A549 (cell line): ENCODE measurements at regions not wholly inside any gene's neighbourhood (a gene's known extent, or its start where the extent isn't known, plus 50 kb on each side); places are given as distances from the start of the nearest gene placed in this dataset.

Experiments used
- CEBPB ChIP-seq, 2 experiments: fragments of >200 bp in 1 of 2; sonication (Bioruptor Twin) in 1 of 2; formaldehyde crosslinking in 1 of 2; IDR thresholded peaks; 2 replicates each; pipeline ENCODE4 v1.6.1; 2012 to 2016
- CTCF ChIP-seq: fragments of >200 bp; sonication (Bioruptor Twin); formaldehyde crosslinking; IDR thresholded peaks from 3 replicates; pipeline ENCODE4 v1.5.1; 2016
- ELK1 ChIP-seq: fragments of 150-350 bp; IDR thresholded peaks from 2 replicates; pipeline ENCODE4 v1.6.1; 2014; ENCODE audit warnings: low read depth, mild to moderate bottlenecking, low read length
- ESRRA ChIP-seq: fragments of 150-350 bp; IDR thresholded peaks from 2 replicates; pipeline ENCODE4 v1.6.1; 2014; ENCODE audit warnings: mild to moderate bottlenecking, low read length, borderline replicate concordance
- HDAC2 ChIP-seq: fragments of 200-600 bp; sonication (generic); IDR thresholded peaks from 2 replicates; pipeline ENCODE4 v1.6.1; 2016
- PBX3 ChIP-seq: IDR thresholded peaks from 2 replicates; pipeline ENCODE4 v1.6.1; 2012
- POLR2A ChIP-seq: IDR thresholded peaks from 2 replicates; pipeline ENCODE4 v1.6.1; 2012; ENCODE audit warnings: mild to moderate bottlenecking, low read length
- RAD21 ChIP-seq, 2 experiments: fragments of >200 bp in 1 of 2; sonication (Bioruptor Twin) in 1 of 2; formaldehyde crosslinking in 1 of 2; IDR thresholded peaks in 1 of 2; conservative IDR thresholded peaks in 1 of 2; 2 replicates in 1 of 2; 3 replicates in 1 of 2; pipeline ENCODE4 v1.6.1; 2012 to 2018; ENCODE audit warnings: inconsistent platforms in 1 of 2
- REST ChIP-seq: fragments of 200-600 bp; sonication (generic); IDR thresholded peaks from 2 replicates; pipeline ENCODE4 v1.6.1; 2016; ENCODE audit warnings: antibody characterized with exemption, mild to moderate bottlenecking, moderate library complexity
- RFX5 ChIP-seq: fragments of 450-650 bp; IDR thresholded peaks from 2 replicates; pipeline ENCODE4 v1.7.1; 2014; ENCODE audit warnings: antibody characterized with exemption, mild to moderate bottlenecking, moderate library complexity
- SMC3 ChIP-seq: fragments of >200 bp; sonication (Bioruptor Twin); formaldehyde crosslinking; IDR thresholded peaks from 3 replicates; pipeline ENCODE4 v1.6.1; 2018; ENCODE audit warnings: inconsistent platforms
- USF2 ChIP-seq: fragments of 450-650 bp; IDR thresholded peaks from 2 replicates; pipeline ENCODE4 v1.6.1; 2014; ENCODE audit warnings: antibody characterized with exemption
- ZSCAN20 ChIP-seq: fragments of 250-450 bp; sonication (Bioruptor Pico); IDR thresholded peaks from 2 replicates; pipeline ENCODE4 v1.8.0; 2022; ENCODE audit warnings: mild to moderate bottlenecking, moderate library complexity

- TF ChIP-seq HDAC2 (no peak), CTCF (no peak), RFX5 (no peak), USF2 (no peak), REST (no peak), PBX3 (no peak), POLR2A (no peak), ZSCAN20 (CRISPR knock-in tag) (no peak), ESRRA (no peak), SMC3 (no peak), ELK1 (no peak), CEBPB (IDR thresholded peaks at IDR 0.05) (no peak), RAD21 (conservative IDR thresholded peaks at IDR 0.05 in 1 of 2, IDR thresholded peaks at IDR 0.05 in 1 of 2) (no peak)
These were observed 578.0 kb upstream of the TMEM132C start for GRCh38 chr12:127688906-127689428.
